HEK293 (cell line): ENCODE measurements at regions not wholly inside any gene's neighbourhood (a gene's known extent, or its start where the extent isn't known, plus 50 kb on each side); places are given as distances from the start of the nearest gene placed in this dataset.

Experiments used
- CTCF ChIA-PET: fragments of 350-600 bp; formaldehyde crosslinking; extraction: SDS; loops from one replicate; lab custom pipeline; 2021; ENCODE audit warnings: antibody characterized with exemption; lab: Yijun Ruan, JAX
- POLR2A ChIA-PET: fragments of 300-600 bp; formaldehyde crosslinking; extraction: SDS; loops from one replicate; lab custom pipeline; 2020; ENCODE audit warnings: antibody characterized with exemption, inconsistent platforms; lab: Yijun Ruan, JAX
- H3K27ac ChIP-seq: fragments of 200-500 bp; sonication (Bioruptor generic); 2 replicates; pipeline ENCODE4 v1.5.1; 2014; ENCODE audit warnings: low read depth, low read length, control low read depth, inconsistent platforms; ENCODE audit errors: extremely low read depth
- H3K36me3 ChIP-seq, 2 experiments: fragments of 200-500 bp in 1 of 2; sonication (Bioruptor generic) in 1 of 2; 1 replicate in 1 of 2; 2 replicates in 1 of 2; pipeline ENCODE4 v1.5.1; 2014 to 2017; ENCODE audit warnings: inconsistent platforms in 2 of 2, low read length in 2 of 2; ENCODE audit not compliant: control insufficient read depth in 2 of 2, insufficient read depth in 1 of 2
- H3K4me1 ChIP-seq: fragments of 200-500 bp; sonication (Bioruptor generic); 2 replicates; pipeline ENCODE4 v1.5.1; 2014; ENCODE audit warnings: mild to moderate bottlenecking, low read length, inconsistent platforms; ENCODE audit not compliant: control insufficient read depth, insufficient read depth
- H3K4me3 ChIP-seq: 2 replicates; pipeline ENCODE4 v1.5.1; 2011; ENCODE audit warnings: low read depth, mild to moderate bottlenecking, control low read depth, low read length, moderate library complexity
- H3K9me3 ChIP-seq: fragments of 200-500 bp; sonication (Bioruptor generic); 2 replicates; pipeline ENCODE4 v1.5.1; 2014; ENCODE audit warnings: low read depth, low read length, inconsistent platforms; ENCODE audit not compliant: control insufficient read depth, insufficient read depth
- BCL11A ChIP-seq: fragments of 450-650 bp; formaldehyde crosslinking; IDR thresholded peaks from 2 replicates; pipeline ENCODE4 v1.5.1; 2016; ENCODE audit warnings: low read depth, missing biosample characterization, missing genetic modification characterization
- GLI4 ChIP-seq: fragments of 450-650 bp; formaldehyde crosslinking; IDR thresholded peaks from 2 replicates; pipeline ENCODE4 v1.5.1; 2016; ENCODE audit warnings: missing biosample characterization, missing genetic modification characterization
- KLF8 ChIP-seq: fragments of 450-650 bp; formaldehyde crosslinking; IDR thresholded peaks from 2 replicates; pipeline ENCODE4 v1.5.1; 2016; ENCODE audit warnings: missing biosample characterization, missing genetic modification characterization
- OVOL3 ChIP-seq: fragments of 450-650 bp; formaldehyde crosslinking; IDR thresholded peaks from 2 replicates; pipeline ENCODE4 v1.5.1; 2016; ENCODE audit warnings: missing biosample characterization, missing genetic modification characterization
- RBAK ChIP-seq: fragments of 450-650 bp; formaldehyde crosslinking; IDR thresholded peaks from 2 replicates; pipeline ENCODE4 v1.5.1; 2016; ENCODE audit warnings: missing biosample characterization, missing genetic modification characterization
- ZNF146 ChIP-seq: fragments of 450-650 bp; formaldehyde crosslinking; IDR thresholded peaks from 2 replicates; pipeline ENCODE4 v1.5.1; 2016; ENCODE audit warnings: missing biosample characterization, missing genetic modification characterization
- ZNF155 ChIP-seq: fragments of 450-650 bp; formaldehyde crosslinking; IDR thresholded peaks from 2 replicates; pipeline ENCODE4 v1.5.1; 2016; ENCODE audit warnings: missing biosample characterization, missing genetic modification characterization
- ZNF175 ChIP-seq: fragments of 450-650 bp; formaldehyde crosslinking; IDR thresholded peaks from 2 replicates; pipeline ENCODE4 v1.5.1; 2016; ENCODE audit warnings: missing biosample characterization, missing genetic modification characterization
- ZNF248 ChIP-seq: fragments of 450-650 bp; formaldehyde crosslinking; IDR thresholded peaks from 2 replicates; pipeline ENCODE4 v1.5.1; 2017; ENCODE audit warnings: missing biosample characterization, missing genetic modification characterization
- ZNF280D ChIP-seq: fragments of 450-650 bp; formaldehyde crosslinking; IDR thresholded peaks from 2 replicates; pipeline ENCODE4 v1.5.1; 2016; ENCODE audit warnings: missing biosample characterization, missing genetic modification characterization
- ZNF423 ChIP-seq: fragments of 450-650 bp; formaldehyde crosslinking; IDR thresholded peaks from 2 replicates; pipeline ENCODE4 v1.5.1; 2016; ENCODE audit warnings: missing biosample characterization, missing genetic modification characterization
- ZNF521 ChIP-seq: fragments of 450-650 bp; formaldehyde crosslinking; IDR thresholded peaks from 2 replicates; pipeline ENCODE4 v1.5.1; 2017; ENCODE audit warnings: missing biosample characterization, mild to moderate bottlenecking, missing genetic modification characterization
- ZNF785 ChIP-seq: fragments of 450-650 bp; formaldehyde crosslinking; IDR thresholded peaks from 2 replicates; pipeline ENCODE4 v1.5.1; 2016; ENCODE audit warnings: missing biosample characterization, missing genetic modification characterization
- TF ChIP-seq, protein P1 (sequence below): fragments of 450-650 bp; formaldehyde crosslinking; IDR thresholded peaks from 2 replicates; pipeline ENCODE4 v1.5.1; 2016; ENCODE audit warnings: missing biosample characterization, missing genetic modification characterization
- TF ChIP-seq, protein P2 (sequence below): fragments of 450-650 bp; formaldehyde crosslinking; IDR thresholded peaks from 2 replicates; pipeline ENCODE4 v1.5.1; 2016; ENCODE audit warnings: missing biosample characterization, missing genetic modification characterization

DNA sequence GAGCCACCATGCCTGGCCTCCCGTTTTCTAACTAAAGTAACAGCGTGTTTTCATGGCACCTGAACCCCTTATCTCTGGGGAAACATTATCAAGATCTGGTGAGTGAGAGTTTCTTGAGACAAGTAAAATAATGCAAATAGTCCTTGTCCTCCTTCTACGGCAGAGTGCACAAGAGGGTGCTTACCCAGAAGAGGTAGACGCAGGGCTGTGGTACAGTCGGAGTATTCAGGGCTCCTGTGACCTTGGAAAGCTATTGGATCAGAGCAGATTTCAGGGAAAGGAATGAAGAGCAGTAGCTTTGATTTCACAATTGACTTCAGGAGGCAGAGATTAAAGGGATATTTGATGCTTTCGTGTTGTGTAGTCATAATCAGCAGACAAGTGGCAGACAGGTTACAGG is 269.1 kb downstream of the ZNF248 start:
- CTCF ChIA-PET, result no interaction called here
- Histone ChIP-seq H3K4me3 (no peak overlapping the region), H3K4me1 (no peaks in the 10 kb centered on the region), H3K27ac (no peak overlapping the region), H3K36me3 (no peaks in the 10 kb centered on the region), H3K9me3 (no peaks in the 10 kb centered on the region)
- TF ChIP-seq ZNF521, result no peak
- TF ChIP-seq KLF8 (tag by site-specific recombination), result no peak
- TF ChIP-seq ZNF785 (tag by site-specific recombination), result no peak
- no peak for TF ChIP-seq ZNF146 (tag by site-specific recombination)
- POLR2A ChIA-PET, result no interaction called here

- TF ChIP-seq ZNF248, result no peak
- TF ChIP-seq, protein P1, sequence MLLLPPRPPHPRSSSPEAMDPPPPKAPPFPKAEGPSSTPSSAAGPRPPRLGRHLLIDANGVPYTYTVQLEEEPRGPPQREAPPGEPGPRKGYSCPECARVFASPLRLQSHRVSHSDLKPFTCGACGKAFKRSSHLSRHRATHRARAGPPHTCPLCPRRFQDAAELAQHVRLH (tag by site-specific recombination), result no peak
- TF ChIP-seq RBAK (tag by site-specific recombination), result no peak
- TF ChIP-seq GLI4 (tag by site-specific recombination), result no peak
- no peak for TF ChIP-seq ZNF423 (tag by site-specific recombination)
- TF ChIP-seq ZNF175 (tag by site-specific recombination), result no peak
- no peak for TF ChIP-seq ZNF155 (tag by site-specific recombination)
- no peak for TF ChIP-seq BCL11A
Observed at GRCh38 chr10:37584643-37585042, 272.8 kb downstream of the ZNF248 start.

GRCh38 chr10:37582237-37582636 is 275.2 kb downstream of the ZNF248 start:
- H3K4me1 ChIP-seq, result no peaks in the 10 kb centered on the region
- CTCF ChIA-PET, result no interaction called here
- no peak overlapping the region for H3K27ac ChIP-seq
- TF ChIP-seq, protein P2, sequence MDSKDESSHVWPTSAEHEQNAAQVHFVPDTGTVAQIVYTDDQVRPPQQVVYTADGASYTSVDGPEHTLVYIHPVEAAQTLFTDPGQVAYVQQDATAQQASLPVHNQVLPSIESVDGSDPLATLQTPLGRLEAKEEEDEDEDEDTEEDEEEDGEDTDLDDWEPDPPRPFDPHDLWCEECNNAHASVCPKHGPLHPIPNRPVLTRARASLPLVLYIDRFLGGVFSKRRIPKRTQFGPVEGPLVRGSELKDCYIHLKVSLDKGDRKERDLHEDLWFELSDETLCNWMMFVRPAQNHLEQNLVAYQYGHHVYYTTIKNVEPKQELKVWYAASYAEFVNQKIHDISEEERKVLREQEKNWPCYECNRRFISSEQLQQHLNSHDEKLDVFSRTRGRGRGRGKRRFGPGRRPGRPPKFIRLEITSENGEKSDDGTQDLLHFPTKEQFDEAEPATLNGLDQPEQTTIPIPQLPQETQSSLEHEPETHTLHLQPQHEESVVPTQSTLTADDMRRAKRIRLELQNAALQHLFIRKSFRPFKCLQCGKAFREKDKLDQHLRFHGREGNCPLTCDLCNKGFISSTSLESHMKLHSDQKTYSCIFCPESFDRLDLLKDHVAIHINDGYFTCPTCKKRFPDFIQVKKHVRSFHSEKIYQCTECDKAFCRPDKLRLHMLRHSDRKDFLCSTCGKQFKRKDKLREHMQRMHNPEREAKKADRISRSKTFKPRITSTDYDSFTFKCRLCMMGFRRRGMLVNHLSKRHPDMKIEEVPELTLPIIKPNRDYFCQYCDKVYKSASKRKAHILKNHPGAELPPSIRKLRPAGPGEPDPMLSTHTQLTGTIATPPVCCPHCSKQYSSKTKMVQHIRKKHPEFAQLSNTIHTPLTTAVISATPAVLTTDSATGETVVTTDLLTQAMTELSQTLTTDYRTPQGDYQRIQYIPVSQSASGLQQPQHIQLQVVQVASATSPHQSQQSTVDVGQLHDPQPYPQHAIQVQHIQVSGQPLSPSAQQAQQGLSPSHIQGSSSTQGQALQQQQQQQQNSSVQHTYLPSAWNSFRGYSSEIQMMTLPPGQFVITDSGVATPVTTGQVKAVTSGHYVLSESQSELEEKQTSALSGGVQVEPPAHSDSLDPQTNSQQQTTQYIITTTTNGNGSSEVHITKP (tag by site-specific recombination), result no peak
- no peak for TF ChIP-seq ZNF280D (tag by site-specific recombination)
- TF ChIP-seq OVOL3 (tag by site-specific recombination), result no peak
- TF ChIP-seq, all 188 proteins: peak for 0
- POLR2A ChIA-PET, result no interaction called here
- H3K9me3 ChIP-seq, result no peaks in the 10 kb centered on the region
- H3K36me3 ChIP-seq, result no peaks in the 10 kb centered on the region
- no peak overlapping the region for H3K4me3 ChIP-seq

More at GRCh38 chr10:37584643-37585042, 272.8 kb downstream of the ZNF248 start:
- ChIA-PET POLR2A (no interaction called here), CTCF (no interaction called here)
- Histone ChIP-seq H3K36me3 (no peaks in the 10 kb centered on the region), H3K27ac (no peak overlapping the region), H3K4me1 (no peaks in the 10 kb centered on the region), H3K4me3 (no peak overlapping the region), H3K9me3 (no peaks in the 10 kb centered on the region)
